Kasumi-1 (cell line): ENCODE measurements at regions not wholly inside any gene's neighbourhood (a gene's known extent, or its start where the extent isn't known, plus 50 kb on each side); places are given as distances from the start of the nearest gene placed in this dataset.

Source experiments
- DNase-seq, 2 experiments: peaks; one replicate each; lab custom pipeline; 2025; lab: John Stamatoyannopoulos, UW

DNA sequence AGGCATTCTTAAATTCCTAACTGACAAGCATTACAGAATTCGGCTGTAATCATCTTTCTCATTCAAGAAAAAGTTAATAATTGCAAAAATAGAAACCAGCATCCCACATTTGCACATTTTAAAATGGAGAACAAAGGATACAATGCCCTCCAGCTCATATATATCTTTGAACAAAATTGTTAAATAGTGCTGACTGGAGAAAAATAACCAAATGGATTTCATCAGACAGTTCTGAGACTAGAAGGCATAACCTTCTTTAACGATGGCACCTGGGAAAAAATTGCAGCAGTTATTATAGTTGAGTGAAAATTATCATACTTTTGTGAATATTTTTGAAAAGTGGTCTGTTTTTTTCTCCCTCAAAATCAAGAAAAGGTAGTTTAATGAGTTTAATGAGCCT is 138.9 kb upstream of the CDH19 start:
- no peak for DNase-seq

DNA sequence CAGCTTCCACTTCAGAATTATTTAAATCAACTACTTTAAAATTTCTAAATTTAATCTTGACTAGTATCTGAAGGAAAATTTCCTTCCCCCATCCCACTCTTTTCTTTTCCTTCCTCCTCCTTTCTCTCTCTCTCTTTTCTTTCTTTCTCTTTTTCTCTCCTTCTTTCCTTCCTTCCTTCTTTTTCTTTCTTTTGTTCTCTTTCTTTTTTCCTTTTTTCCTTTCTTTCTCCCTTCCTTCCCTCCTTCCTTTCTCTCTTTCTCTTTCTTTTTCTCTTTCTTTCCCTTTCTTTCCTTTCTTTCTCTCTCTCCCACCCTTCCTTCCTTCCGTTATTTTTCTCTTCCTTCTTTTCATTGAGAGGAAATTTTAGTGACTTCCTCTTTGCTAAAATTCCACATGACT is 132.0 kb upstream of the CDH19 start:
- no peak for DNase-seq

DNA sequence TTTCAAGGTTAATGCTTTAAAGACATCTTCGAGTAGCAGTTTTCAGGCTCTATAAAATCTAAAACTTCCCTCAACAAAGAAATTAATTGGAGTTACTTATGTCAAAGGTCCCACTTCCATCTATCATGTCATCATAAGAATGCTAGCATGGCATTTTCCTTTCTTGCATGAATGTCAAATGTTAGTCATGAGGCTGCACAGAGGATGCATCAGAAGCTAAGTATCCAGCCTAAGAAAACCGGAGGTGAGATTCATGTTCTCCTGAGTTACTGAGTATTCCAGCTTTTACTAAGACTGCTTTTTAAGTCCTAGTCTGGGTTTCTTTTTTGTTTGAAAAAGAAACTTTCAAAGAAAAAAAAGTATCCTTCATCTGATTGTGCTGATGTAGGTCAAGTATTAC is 130.6 kb upstream of the CDH19 start:
- no peak for DNase-seq

DNA sequence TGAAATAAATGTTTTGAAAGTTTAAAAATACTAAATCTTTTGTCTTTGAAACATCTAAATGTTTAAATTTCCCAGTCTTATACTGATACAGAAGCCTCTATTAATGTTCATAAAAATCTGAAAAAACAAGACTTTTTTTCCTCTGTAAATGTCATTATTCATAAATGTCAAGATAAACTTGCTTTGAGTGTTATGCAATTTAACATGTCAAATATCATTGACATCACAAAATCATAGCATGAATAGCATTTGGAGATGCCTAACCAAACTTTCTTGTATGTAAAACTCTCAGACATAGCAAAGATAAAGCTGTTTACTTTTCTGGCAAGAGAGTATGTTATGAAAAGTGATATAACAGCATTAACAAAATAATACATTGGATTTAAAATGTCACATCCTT is 128.0 kb upstream of the CDH19 start:
- no peak for DNase-seq

DNA sequence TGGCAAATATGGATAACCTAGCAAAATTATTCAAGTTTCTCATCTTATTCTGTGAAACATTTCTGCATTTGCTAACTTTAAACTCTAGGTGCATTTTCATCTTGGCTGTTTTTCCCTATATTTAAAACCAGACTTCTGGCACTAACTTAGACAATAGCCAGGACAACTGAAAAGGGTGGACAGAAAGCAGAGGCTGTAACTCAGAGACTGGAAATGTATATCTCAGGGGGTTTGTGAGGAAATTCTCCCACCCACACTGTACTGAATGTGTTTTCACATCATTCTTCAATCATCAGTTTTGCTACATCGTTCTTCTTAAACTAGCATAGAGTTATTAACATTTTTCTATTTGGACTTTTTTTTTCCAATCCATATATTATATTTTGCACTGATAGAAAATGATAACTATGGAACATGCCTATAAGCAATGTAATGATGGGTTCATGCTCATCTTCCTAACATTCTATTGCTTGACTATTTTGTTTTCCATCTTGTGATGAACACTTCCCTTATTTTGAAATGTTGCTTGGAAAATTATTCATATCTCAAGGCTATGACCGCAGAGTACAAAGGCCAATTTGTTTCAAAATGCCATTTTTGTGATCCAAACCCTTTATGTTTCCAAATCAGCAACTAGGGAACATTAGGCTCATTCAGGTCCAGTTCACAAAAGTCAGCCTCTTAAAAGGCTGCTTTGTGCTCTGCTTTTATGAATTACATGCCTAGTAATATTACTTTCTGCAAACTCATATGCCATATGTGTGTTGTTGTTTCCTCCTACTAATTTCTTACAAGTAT is 125.8 kb upstream of the CDH19 start:
- DNase-seq: no peak

DNA sequence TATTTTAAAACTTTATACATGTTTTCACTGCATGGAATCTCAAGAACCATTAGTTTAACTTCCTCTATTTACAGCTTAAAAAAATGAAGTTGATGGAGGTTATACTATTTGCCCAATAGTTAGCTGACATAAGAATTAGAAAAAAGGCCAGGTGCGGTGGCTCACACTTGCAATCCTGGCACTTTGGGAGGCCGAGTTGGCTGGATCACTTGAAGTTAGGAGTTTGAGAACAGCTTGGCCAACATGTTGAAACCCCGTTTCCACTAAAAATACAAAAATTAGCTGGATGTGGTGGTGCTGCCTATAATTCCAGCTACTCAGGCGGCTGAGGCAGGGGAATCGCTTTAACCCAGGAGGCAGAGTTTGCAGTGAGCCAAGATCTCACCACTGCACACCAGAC is 125.1 kb upstream of the CDH19 start:
- no peak for DNase-seq

DNA sequence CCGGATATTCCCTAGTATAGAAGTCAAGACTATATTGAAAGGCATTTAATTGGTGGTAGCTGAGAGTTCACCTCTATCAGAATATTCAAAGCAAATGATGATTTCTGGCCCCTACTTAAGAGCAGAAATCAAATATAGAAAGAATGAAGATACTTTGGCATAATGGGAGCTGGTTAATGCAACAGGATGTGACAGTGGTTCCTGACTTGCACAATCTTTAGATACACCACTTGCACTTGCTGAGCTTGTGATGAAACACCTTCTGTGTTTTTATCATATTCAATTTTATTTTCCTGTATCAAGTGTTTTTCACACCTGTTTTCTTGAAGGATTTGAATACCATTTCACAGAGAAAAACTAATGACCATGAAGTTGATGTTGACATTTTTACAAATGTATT is 124.1 kb upstream of the CDH19 start:
- DNase-seq: peak; percentile 35 to 59

DNA sequence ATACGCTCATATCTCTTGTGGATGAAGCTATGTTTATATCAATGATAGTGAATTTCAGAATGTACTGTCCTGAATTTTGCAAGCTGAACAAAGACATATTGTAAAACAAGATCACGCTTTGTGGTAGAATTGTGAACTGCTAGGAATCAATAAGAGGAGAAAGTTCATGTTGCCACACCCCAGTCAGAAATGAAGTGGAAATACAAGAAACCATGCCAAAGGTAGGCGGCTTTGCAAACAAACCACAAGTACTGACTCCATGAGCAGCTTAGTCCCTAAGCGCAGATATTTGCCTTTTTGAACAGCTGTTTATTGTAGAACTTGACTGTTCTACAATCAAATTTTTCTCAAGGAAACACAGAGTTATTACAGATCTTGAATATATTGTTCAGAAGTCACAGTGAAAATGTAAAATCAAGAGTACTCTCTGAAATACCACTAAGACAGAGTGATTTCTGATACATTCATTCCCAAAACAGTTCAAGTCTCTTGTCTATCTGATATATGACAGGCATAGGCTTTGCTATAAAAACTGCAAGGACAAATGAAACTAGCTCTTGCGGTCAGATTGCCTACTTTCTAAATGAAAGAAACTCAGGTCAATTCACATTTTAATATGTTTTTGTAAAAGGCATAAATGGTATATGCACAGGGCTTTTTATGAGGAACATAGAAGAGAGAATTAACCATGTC is 120.9 kb upstream of the CDH19 start:
- no peak for DNase-seq

DNA sequence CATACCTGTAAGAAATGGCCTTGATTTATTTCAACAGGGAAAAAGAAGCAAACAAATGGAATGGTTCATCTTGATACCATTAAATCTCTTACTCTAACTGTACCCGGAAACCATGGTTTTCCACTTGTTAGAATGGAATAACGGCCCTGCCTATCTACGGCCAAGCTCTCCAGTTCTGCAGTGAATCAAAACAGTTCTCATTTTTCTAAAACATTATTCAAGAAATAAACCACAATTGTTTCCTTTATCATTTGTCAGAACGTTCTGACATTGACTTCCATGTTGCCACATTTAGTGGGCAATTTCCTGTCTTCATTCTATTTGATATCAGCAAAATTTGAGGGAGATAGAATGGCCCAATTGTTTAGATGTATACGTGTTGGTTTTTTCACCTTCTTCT is 118.8 kb upstream of the CDH19 start:
- no peak for DNase-seq

DNA sequence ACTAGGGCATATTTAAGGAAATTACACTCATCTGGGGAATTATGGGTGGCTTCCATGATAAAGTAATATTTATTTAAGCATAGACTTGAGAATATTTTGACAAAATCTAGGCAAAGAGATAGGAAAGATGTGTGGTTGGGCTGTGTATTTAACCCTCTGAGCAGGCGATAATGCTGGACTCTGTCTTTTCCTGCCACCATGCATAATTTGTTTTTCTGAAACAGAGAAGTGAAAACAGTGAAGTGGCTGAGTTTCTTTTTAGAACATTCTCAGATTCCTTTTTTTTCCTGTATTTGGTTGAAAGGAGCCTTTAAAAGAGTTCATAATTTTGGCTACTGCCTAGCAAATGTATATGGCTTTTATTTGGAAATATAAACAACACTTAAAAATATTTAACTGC is 104.8 kb upstream of the CDH19 start:
- no peak for DNase-seq

DNA sequence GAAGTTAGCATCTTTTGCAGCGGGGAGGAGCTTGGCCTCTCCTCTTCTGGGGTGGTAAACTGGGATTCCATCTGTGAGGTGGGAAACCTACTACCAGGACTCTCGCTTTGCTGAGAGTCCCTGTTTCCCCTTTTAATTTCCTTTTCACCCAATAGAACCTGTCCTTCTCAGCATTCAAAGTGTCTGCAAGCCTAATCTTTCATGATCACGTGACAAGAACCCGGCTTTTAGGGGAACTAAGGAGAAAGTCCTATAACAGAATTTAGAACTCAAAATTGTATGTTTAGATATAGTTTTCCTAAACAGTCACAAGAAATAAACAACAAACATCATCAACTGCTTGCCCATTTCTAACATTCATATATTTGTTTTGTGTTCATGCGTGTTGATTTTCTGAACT is 103.6 kb upstream of the CDH19 start:
- no peak for DNase-seq

DNA sequence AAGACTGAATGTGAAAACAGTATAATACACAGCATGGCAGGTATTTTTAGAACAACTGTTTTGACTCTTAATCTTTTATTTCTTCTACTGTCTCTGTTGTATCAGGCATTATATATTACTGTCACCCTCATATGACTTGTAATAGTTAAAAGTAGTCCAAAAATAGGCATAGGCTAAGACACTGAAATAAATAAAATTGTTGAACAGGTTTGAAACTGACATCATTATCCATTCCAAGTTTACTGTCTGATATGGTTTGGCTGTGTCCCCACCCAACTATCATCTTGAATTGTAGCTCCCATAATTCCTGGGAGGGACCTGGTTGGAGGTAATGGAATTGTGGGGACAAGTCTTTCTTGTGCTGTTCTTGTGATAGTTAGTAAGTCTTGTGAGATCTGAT is 91.4 kb upstream of the CDH19 start:
- DNase-seq: no peak

DNA sequence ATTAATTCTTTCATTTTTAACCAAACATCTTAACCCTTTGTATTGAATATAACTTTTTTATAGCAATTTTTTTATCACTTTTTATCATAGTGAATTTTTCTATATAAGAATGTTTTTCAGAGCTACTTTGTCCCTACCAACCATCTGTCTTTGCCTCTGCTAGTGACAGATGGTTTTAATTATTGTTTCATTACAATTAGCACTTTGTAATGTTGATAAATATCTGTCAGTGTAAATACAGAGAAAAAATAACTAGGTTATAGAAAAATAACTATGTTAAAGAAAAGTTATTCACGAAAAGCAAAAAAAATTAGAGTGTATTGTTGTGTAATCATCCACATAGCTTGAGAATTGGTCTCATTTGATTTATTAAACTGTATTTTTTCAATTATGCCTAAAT is 91.0 kb upstream of the CDH19 start:
- no peak for DNase-seq

DNA sequence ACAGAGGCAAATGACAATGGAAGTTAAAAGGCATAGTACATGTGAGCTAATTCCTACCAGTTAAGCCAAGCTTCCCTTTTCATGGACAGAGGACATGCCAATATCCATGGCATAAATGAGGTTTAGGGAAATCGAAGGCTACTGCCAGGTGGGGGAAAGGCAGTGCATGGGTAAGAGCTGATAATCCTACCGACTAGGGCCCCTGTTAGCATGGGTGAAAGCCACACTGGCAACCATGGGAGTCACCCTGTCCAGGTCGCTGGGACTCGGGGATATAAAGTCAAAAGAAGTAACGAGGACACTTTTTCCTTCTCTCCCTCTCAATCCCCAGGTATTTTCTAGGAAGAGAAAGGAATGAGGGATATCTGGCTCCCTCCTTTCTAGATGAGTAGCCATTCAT is 83.7 kb upstream of the CDH19 start:
- no peak for DNase-seq

DNA sequence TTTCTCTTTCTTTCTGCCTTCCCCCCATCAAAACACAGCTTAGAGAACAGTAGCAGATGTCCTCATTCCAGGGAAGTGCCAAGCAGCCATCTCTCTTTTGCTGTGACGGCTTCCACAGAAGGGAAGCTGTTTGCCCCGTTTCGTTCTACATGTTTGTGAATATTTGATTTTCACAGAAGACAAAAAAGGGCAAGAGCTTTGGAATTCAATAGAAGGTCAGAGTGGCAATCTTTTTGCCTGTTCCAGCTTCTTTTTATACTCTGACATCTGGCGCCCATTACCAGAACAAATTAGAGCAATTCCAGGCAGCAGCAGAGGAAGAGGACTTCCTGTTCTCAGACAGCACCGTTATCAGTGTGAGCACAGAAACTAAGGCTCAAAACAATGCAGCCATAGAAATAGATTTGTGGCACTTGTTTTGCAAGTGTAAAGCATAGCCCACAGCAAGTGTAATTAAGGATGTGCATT is 79.0 kb upstream of the CDH19 start:
- peak; percentile 43 to 46 for DNase-seq

DNA sequence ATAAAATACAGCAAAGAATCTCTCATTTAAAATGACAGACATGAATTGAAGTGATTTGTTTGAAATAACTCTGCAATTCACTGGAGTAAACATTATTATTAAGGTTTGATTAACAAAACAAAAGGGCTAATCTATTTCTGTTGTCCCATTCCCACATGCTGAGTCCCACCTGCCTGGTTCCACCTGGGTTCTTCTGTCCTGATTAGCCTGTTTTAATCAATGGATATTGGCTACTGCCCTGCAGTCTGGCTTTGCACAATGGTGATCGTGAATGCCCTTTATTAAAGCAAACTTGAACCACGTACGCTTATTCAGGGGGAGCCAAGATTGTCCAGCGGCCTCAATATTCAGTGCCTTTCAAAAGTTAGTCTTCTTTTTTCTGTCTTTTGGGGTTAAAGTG is 72.8 kb upstream of the CDH19 start:
- DNase-seq: no peak

DNA sequence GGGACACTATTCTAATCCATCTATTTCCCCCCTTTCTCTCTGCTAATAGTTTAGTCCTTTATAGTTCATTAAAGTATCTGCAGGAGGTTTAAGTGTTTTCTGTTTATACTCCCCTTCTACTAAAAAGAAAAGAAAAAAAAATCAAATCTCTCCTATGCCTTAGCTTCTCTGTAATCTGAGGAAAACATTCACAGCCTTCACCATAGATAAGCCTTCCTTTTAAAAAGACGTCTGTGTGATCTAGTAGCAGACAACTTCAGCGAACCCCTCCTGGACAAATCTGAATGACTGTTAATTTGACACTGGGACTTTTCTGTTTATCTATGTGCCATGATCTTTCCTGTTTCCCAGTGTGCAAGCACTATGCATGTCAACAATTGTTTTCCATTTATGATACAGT is 70.4 kb upstream of the CDH19 start:
- DNase-seq: no peak

DNA sequence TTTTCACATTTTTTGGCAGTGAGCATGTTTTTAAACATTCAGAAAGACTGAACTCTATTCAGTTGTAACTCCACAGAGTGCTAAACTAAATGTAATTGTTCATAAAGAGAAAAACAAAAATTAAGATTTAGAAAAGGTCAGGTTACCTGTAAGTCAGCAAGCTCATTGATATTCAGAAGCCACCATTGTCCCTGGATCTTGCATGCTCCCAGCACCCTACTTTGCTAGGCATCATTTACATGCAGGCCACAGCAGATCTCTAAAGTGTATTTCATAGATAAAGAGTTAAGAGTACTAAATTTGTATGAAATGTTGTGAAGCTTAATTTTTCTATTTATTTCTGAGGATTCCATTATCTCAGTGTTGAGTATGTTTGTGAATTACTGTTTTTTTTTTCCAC is 64.8 kb upstream of the CDH19 start:
- DNase-seq: no peak

DNA sequence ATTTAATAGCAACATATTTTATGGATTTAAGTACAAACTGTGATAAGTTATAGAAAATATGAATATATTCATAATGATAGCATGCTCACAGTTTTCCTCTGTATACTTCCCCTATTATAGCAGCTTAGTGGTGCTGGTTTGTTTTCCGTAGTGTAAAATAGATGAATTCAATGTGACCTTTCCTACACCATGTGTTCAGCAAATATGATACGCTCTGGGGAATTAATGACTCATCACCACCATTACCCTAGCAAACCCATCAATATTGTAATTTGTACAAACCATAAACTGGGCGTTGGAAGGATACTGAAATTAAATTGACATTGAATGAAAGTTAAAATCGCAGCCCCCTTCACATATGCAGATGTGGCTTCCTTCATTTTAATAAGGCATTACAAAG is 58.7 kb upstream of the CDH19 start:
- DNase-seq: no peak

DNA sequence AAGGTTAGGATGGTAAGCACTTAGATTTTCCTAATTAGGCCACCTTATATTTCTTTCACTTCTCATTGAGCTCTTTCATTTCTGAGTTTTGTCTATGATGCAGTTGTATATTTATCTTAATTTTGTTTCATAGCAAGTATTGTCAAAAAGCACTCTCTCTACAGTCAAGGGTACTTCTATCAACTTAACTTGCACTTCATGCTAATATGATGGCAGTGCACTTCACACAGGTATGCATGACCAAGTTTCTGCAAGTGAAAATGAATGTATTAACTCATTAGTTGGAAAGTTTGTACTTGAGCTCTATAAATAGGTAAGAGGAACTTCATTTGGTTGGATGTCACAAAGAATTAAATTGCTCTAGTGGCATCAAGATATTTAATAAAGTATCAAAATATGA is 51.5 kb upstream of the CDH19 start:
- no peak for DNase-seq
